GM19035 (cell line): ENCODE measurements at regions not wholly inside any gene's neighbourhood (a gene's known extent, or its start where the extent isn't known, plus 50 kb on each side); places are given as distances from the start of the nearest gene placed in this dataset.
"Not testable (repeated sequence)": the region's sequence is repeated elsewhere in the genome, so short reads cannot be mapped to it uniquely, and the experiment has no call there.

Experiments
- ATAC-seq: cut with Tn5 transposase; IDR thresholded peaks from one replicate; pipeline ENCODE4 v1.9.1; 2021; ENCODE audit not compliant: unreplicated experiment

GRCh38 chr6:43938178-43939105 lies 168.4 kb downstream of the VEGFA start:
- ATAC-seq, result no peak

DNA sequence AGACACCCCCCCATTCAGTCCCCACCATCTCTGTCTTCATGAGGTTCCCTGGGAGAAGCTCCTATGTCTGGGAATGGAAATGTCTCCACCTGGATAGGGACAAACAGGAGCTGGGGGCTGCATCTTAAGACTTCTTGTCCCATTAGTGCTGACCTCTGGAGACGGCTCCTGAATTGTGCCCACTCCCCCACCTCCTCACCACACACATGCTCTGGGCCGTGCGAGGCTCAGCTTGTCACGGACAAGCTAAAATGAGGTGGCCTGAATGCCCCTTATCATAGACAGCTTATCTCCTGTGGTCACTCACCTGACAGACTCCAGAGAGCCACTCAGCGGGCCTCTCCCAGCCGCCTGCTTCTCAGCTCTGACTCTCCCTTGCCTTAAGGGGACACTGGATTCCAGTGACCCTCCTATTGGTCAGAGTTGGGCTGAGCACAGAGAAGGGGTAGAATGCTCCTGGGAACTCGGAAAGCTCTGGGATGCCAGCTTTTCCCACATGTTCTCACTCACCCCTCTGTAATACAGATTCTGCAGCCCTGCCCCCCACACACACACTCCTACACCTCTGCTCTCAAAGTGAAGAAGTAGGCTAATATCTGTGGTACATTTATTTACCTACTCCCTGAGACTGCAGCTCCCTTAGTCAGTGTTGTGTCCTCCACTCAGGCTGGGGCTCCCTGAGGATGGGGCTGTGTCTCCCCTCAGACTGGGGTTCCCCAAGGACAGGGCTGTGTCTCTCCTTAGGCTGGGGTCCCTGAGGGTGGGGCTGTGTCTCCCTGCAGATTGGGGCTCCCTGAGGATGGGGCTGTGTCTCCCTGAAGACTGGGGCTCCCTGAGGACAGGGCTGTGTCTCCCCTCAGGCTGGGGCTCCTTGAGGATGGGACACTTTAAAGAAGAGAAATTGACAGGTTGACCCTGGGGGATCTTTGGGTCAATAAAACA lies 167.5 kb downstream of the VEGFA start:
- ATAC-seq, result no peak

DNA sequence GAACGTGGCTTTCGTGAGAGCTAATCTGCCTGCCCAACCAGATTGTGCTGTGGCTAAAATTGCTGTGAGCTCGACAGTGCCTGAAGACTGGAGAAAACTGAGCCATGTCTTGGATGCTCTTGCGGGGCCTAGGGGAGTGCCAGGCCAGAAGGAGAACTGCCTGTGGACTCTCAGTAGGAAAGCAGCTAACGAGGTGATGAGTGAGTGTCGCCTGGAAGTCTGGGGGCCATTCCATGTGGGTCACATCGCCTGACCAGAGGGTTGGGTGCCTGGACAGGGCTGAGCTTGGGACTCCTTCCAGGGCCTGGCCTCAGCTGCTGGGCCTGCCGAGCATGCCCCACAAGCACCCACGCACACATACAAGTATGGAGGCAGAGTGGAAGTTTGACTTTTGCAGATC lies 166.5 kb downstream of the VEGFA start:
- no peak for ATAC-seq

- no peak for ATAC-seq
Observed at GRCh38 chr6:43935921-43936439, 166.0 kb downstream of the VEGFA start.

DNA sequence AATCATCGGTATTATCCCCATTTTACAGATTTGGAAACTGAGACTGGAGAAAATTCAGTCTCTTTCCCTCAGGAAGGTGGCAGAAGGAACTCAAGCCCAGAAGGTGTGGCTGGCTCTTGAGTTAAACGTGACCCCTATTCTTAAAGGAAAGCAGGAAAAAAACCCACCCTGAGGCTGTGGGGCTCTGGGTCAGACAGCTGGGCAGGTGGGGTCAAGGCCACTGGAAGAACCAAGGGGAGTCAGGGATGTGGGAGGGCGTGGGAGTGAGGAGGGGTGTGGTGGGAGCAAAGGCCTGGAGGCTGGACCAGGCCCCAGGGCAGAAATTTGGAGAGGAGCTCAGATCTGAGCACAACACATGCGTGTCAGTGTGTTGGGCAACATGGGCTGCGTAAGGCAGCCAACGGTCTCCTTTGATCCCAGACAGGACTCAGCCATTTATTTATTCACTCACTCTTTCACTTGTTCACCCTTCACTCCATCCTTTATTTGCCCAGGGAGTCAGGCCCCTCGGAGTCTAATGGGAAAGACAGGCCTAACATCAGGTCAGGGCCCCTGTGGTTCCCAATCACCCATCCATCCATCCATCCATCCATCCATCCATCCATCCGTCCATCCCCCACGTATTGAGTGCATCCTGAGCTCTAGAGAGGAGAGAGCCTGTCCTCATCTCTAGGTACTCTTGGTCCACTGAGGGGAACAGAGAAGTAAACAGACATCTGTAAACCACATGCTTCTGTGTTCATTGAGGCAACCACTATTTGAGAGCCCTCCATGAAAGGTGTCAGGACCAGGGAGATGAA lies 165.0 kb downstream of the VEGFA start:
- no peak for ATAC-seq

DNA sequence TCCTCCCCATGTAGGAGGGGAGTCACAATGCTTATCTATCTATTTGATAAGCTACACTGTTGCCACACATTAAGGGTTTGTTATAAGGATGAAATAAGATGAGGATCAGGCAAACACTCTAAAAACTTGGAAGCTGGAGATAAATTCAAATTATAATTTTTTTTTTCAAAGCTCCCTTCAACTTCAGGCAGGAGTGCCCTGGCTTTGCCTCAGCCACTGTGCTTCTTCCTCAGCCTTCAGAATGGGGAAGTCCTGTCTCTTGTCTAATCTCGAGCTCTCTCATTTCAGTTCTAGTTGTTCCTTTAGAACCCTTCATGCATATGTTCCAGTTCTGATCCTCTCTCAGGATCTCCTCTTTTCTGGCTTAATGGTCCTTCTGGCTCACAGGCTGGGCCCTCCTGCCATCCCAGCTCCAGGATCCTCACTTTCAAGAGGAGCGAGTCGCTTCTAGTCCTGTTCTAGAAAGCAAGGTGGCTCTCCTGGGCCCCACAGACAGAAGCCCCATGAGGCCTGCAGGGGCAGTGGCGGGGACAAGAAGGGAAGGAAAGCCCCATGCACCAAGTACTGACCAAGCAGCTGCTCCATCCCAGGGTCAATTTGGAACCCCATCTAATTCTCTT lies 164.3 kb downstream of the VEGFA start:
- ATAC-seq, result no peak

- no peak for ATAC-seq
Observed at GRCh38 chr6:43933148-43933885, 163.3 kb downstream of the VEGFA start.

DNA sequence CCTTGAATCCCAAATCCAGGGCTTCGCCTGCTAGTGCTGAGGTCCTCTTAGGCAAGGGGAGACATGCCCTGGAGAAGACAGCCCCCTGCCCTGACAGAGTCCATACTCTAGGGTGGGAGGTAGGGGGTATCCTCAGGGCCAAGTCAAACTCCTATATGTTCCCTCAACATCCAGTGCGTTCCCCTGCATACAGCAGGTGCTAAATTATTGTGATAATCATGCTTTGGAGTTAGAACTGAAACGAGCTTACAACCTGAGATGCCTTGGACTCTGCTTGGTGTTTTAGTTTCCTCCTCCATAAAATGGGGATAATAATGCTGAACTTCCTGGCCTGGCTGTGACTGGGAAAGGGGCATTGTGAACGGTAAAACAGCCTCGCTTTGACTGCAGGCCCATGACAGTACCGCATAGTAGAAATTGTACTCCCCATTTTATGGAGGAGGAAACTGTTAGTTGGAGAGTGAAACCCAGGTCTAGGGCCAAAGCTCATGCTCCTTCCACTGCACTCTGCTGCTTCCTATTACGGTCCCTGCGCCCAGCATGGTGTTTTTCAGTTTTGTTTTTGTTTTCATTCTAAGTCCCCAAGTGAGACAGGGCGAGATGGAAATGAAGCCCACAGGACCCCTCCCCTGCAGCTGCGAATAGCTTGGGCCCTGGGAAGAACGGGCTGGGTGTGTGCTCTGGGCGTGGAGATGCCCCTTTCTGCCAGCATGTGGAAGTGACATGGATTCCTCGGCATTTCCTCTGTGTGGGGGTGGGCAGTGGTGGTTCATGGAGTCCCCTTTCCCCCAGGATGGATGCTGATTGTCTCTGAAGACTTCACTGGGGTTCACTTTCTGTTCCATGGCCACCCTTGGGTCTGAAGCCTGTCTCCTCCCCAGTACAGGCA lies 162.5 kb downstream of the VEGFA start:
- no peak for ATAC-seq

DNA sequence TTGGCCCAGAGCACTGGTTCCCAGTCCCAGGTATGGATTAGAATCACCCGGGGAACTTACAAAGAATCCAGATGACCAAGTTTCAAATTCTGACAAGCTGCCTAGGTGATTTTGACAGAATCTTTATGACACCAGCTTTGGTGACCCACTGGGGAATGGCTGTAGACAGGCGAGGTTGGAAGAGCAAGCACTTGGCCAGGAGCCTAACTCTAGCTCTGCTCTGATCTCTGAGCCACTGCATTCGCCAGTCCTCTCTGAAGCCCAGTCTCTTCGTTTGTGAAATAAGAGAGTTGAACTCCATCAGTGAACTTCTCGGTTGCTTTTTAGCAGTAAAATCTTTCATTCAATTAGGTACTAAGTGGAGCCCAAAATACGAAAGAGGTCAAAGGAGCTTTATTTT lies 161.2 kb downstream of the VEGFA start:
- ATAC-seq, result no peak

- ATAC-seq, result no peak
Observed at GRCh38 chr6:43930440-43931154, 160.6 kb downstream of the VEGFA start.

DNA sequence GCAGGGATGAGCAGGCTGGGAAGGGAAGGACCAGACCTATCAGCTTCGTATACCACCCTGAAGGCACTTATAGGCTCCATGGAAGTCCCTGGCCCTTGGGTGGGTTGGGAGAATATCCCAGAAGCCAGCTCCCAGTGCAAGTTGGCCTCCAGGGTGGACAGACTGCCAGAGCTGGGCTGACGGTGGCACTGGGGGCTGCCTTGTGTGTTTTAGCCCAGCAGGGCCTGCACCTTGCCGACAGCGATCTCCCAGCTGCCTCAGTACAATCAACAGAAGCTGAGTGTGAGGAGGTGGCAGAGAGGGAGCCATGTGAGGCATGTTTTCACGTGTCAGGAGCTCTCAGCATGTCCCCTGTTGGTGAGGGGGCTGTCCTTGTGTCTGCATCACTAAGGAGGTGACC lies 159.5 kb downstream of the VEGFA start:
- ATAC-seq, result no peak

- ATAC-seq, result no peak
Observed at GRCh38 chr6:43927532-43928210, 157.7 kb downstream of the VEGFA start.

DNA sequence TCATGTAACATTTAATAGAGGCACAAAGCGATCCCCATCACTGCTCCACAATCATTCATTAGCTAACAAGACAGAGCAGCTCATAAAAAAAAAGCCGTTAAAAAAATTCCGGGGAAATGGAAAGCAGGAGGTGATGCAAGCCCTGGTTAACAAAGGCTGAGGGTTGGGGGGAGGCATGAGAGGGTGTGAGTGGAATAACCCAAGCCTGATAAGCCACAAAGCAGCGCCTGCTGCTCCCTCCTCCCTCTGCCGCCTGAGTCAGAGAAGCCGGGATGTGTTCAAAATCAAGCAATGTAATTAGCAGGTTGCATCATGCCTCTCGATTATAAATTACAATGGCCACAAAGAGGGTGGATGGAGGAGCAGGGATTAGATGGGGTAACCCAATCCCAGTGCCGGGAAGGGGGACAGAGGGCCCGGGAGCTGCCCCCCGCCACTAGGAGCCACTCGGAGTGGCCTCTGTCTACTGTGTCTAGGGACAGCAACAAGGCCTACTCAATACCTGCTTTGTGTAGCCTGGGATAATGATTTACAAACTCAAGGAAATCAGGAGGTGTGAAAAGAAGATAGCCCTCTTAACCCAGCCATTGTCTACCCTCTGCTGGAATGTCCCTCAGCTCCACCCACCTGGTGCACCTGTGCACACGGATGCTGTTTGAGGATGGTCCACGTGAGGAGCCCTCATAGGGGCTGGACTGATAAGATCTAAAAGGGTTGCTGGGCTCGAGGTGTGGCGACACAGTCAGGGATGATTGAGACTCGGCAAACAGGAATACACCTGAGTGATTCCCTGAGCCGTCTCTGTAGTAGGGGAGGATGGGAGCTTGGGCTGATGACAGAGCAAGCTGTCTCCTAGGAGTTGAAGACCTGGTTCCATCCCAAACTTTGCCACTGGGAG lies 156.9 kb downstream of the VEGFA start:
- ATAC-seq, result no peak

GRCh38 chr6:43925636-43926139 lies 155.7 kb downstream of the VEGFA start:
- ATAC-seq, result not testable (repeated sequence)

DNA sequence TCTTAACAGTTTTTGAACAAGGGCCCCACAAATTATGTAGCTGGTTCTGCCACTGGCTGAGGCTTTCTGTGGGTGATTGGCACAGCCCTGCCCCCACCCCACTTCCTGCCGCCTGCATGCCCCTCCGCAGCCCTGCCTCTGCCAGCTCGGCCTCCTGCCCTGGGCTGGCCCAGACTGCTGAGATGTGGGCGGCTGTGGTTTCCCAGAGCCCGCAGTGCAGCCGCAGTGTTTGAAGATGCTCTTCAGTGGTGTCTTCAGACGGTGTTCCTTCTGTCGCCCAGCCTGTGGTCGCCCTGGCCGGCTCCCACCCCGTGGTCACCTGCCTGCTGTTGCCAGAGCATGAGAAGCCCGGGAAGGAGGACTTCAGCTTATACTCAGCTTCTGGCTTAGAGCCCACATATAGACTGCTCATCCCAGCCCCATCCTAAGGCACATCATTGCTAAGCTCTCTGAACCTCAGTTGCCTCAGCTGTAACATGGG lies 154.3 kb downstream of the VEGFA start:
- ATAC-seq, result no peak
